Activated naive CD4-positive, alpha-beta T cell treated with anti-CD3 and anti-CD28 coated beads for 36 hours (primary cell): ENCODE measurements at regions not wholly inside any gene's neighbourhood (a gene's known extent, or its start where the extent isn't known, plus 50 kb on each side); places are given as distances from the start of the nearest gene placed in this dataset.

Experiments
- CTCF ChIA-PET: fragments of 350-600 bp; sonication (Branson Sonifier 250); formaldehyde crosslinking; loops from one replicate; lab custom pipeline; 2021; ENCODE audit warnings: antibody characterized with exemption; lab: Charles Lee
- DNase-seq: peaks from one replicate; pipeline ENCODE4 v3.0.0-alpha.2; 2020
- H3K27ac Mint-ChIP-seq: one replicate; pipeline ENCODE4 v1.8.0; 2021; ENCODE audit warnings: mild to moderate bottlenecking, mixed read lengths
- H3K27me3 Mint-ChIP-seq: one replicate; pipeline ENCODE4 v1.8.0; 2021; ENCODE audit warnings: low read depth, mixed read lengths
- H3K36me3 Mint-ChIP-seq: one replicate; pipeline ENCODE4 v1.8.0; 2021; ENCODE audit warnings: low read depth, mixed read lengths
- H3K4me1 Mint-ChIP-seq: one replicate; pipeline ENCODE4 v1.8.0; 2021; ENCODE audit warnings: low read depth, mixed read lengths
- H3K4me3 Mint-ChIP-seq: one replicate; pipeline ENCODE4 v1.8.0; 2021; ENCODE audit warnings: mild to moderate bottlenecking, moderate library complexity, mixed read lengths
- H3K9me3 Mint-ChIP-seq: one replicate; pipeline ENCODE4 v1.8.0; 2021; ENCODE audit warnings: mixed read lengths
- intact Hi-C: fragments of 100-400 bp; cut with micrococcal nuclease; formaldehyde crosslinking; loops from one replicate; pipeline ENCODE4 v1.15.1; 2023

DNA sequence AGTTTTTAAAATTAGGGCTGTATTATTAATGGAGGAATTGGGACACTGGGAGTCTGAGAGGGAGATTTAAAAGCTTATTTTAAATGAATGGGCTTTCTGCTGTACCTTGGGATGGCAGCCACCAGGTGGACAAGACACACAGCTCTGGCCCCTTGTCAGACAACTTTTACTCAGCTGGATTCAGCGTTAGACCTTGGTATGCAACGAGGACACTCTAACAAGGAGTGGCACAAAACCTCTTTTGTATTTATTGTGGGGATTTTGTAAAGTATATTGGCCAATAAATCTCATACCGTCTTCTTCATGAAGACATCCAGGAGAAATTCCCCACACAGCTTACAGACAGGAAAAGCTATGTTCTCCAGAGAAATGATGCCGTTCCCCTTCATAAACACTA is 105.7 kb downstream of the LCA5 start:
- H3K4me3 Mint-ChIP-seq: no peak overlapping the region
- CTCF ChIA-PET: no interaction called here
- no peak for DNase-seq
- intact Hi-C loops: no loop called here
- H3K4me1 Mint-ChIP-seq: no peaks in the 10 kb centered on the region
- H3K27ac Mint-ChIP-seq: no peak overlapping the region
- H3K36me3 Mint-ChIP-seq: no peaks in the 10 kb centered on the region
- peaks cover 3% of the 10 kb centered on the region for H3K27me3 Mint-ChIP-seq
- no peaks in the 10 kb centered on the region for H3K9me3 Mint-ChIP-seq

DNA sequence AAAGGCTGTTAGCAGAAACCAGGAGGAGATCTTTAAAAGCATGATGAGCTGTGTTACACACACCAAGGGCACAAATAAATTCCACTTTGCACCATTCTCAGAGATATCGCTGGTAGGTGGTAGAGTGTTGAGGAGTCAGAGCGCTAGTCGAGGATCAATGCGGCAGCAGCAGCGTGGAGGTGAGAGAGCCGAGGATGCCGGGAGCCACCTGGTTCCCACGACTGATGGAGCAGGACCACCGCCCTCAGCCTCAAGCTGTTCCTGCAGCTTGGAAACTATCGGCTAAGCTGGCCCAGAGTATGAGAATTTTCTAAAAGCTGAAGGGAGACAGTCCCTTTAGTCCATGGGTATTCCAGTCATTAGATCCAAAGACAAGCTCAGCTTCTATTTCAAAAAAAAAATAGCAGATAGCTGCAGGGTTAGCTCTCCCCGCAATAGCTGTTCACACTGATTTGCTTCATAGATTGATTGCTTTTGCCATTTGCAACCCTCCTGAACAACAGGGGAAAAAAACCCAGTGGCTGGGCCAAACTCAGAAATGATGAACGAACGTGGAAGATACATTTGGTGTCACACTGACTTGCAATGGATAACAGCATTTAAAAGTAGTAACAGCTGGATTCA is 106.2 kb downstream of the LCA5 start:
- no peaks in the 10 kb centered on the region for H3K4me1 Mint-ChIP-seq
- peaks cover 3% of the 10 kb centered on the region for H3K27me3 Mint-ChIP-seq
- no peak overlapping the region for H3K27ac Mint-ChIP-seq
- H3K9me3 Mint-ChIP-seq: no peaks in the 10 kb centered on the region
- no peak overlapping the region for H3K4me3 Mint-ChIP-seq
- CTCF ChIA-PET: no interaction called here
- H3K36me3 Mint-ChIP-seq: no peaks in the 10 kb centered on the region
- intact Hi-C loops: no loop called here
- DNase-seq: no peak

DNA sequence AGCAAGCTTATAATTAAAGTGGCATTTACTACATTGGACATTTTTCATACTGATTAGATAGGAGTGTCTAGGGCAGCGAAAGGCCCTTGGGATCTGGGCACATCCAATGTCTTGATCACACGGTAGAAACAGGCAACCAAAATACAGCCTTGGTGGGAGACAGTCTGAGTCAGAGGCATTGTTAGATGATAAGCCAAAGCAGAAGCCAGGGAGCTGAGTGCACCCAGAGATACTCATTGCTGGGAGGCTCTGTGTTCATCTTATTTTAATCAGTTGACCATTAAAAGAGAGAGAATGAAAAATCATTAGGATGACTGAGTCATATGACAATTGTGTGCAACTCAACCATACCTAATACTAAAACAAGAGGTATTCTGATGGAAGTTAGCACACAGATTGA is 109.5 kb downstream of the LCA5 start:
- Mint-ChIP-seq H3K9me3 (no peaks in the 10 kb centered on the region), H3K4me1 (no peaks in the 10 kb centered on the region), H3K27ac (no peak overlapping the region), H3K4me3 (no peak overlapping the region), H3K36me3 (no peaks in the 10 kb centered on the region), H3K27me3 (peaks cover 2% of the 10 kb centered on the region)
- CTCF ChIA-PET: interaction anchor here (0.6 kb wide), 1 partner anchor 352 kb away, joined by 3 read pairs; no protein-coding TSS in a partner anchor
- no peak for DNase-seq
- intact Hi-C loops: no loop called here

DNA sequence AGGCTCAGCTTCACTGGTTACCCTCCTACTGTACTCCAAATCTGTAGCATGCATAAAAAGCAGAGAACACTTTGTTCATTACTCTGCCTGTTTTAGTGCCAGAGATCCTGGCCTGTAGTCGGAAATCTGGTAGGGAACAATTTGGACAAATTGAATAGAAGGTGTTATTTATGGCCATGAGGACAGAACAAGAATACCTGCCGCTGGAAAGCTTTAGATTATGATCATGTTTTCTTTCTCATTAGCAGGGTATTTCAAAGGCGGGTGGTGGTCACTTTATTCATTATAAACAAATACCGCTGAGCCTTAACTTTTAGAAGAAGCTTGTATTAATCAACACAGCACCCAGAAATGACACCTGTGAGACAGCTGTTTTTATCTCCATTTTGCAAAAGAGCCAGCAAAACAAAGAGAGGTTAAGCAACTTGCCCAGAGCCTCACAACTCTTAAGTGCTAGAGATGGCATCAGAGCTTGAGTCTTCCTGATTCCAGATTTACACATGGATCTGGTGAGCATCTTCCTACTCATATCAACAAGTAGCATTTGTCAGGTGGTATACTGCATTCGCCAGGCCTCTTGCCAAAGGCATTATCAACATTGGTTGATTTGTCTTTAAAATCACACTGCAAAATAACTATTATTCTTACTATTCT is 110.5 kb downstream of the LCA5 start:
- DNase-seq: no peak
- no peaks in the 10 kb centered on the region for H3K9me3 Mint-ChIP-seq
- H3K27ac Mint-ChIP-seq: no peak overlapping the region
- H3K4me1 Mint-ChIP-seq: no peaks in the 10 kb centered on the region
- H3K4me3 Mint-ChIP-seq: no peak overlapping the region
- peaks cover 2% of the 10 kb centered on the region for H3K27me3 Mint-ChIP-seq
- intact Hi-C loops: no loop called here
- CTCF ChIA-PET: no interaction called here
- H3K36me3 Mint-ChIP-seq: no peaks in the 10 kb centered on the region

DNA sequence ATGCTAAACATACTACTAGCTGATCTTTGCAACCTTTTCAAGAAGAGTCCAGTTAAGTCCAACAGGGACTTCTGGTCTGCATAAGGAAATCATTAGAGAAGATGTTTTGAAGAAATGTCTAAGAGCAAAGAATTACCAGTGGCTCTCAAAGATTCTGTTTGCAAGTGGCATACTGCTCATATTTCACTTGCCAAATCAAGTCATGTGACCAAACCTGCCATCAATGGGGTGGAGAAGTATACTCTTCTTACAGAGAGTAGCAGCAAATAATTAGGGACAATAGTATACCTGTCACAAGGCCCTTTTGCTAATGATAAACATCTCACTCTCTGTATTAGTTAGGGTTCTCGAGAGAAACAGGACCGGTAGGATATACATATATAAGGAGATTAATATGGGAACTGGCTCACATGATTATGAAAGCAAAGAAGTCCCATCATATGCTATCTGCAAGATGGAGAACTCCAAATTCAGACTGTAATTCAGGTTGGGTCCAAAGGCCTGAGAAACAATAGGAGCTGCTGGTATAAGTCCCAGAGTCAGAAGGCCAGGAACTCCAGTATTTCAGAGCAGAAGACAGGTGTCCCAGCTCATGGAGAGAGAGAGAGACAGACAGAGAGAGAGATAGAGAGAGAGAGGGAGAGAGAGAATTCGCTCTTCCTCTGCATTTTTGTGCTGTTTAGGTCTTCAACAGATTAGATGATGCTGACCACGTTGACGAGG is 111.5 kb downstream of the LCA5 start:
- H3K27ac Mint-ChIP-seq: no peak overlapping the region
- intact Hi-C loops: no loop called here
- no peak overlapping the region for H3K4me3 Mint-ChIP-seq
- H3K27me3 Mint-ChIP-seq: peaks cover 2% of the 10 kb centered on the region
- H3K4me1 Mint-ChIP-seq: no peaks in the 10 kb centered on the region
- DNase-seq: no peak
- no peaks in the 10 kb centered on the region for H3K36me3 Mint-ChIP-seq
- CTCF ChIA-PET: interaction anchor here (0.5 kb wide), 1 partner anchor 135 kb away, joined by 3 read pairs; no protein-coding TSS in a partner anchor
- H3K9me3 Mint-ChIP-seq: no peaks in the 10 kb centered on the region

DNA sequence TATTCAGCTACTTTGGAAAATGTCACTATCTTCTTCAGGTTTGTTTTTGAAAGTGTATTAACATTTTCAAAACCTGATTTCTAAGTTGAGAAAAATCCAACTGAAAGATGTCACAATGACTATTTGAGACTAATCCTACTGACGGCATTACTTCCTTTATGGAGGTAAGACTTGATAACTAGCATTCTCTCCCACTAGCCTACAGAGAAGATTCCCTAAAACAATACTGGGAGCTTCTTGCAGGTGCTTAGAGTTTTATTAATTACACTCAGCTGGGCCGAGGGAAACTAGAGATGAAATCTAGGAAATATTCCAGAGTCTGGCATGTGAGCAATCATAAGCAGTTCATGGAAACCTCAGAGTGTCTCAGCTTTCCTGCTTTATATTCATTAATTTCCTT is 114.0 kb downstream of the LCA5 start:
- CTCF ChIA-PET: no interaction called here
- DNase-seq: no peak
- no peak overlapping the region for H3K4me3 Mint-ChIP-seq
- H3K36me3 Mint-ChIP-seq: no peaks in the 10 kb centered on the region
- H3K9me3 Mint-ChIP-seq: no peaks in the 10 kb centered on the region
- peaks cover 3% of the 10 kb centered on the region for H3K27me3 Mint-ChIP-seq
- no peak overlapping the region for H3K27ac Mint-ChIP-seq
- no peaks in the 10 kb centered on the region for H3K4me1 Mint-ChIP-seq
- intact Hi-C loops: no loop called here

DNA sequence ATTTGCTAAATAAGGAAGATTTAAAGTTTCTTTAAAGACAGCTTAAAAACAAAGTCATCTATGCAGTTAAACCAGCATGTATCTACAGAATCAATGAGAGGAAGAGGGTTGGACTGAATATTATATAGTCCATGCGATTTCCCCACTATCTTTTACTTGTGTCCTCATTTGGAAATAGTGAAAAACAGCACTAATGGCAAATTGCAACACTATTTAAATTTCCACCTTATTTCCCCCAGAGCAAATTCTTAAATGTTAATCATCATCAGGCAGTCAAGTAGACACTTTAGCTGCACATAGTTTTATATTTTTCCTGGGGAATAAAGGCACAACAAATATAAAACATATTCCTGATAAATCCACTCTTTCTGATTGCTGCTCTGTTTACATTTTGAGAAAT is 114.6 kb downstream of the LCA5 start:
- no peak overlapping the region for H3K27ac Mint-ChIP-seq
- DNase-seq: no peak
- no peaks in the 10 kb centered on the region for H3K36me3 Mint-ChIP-seq
- intact Hi-C loops: no loop called here
- CTCF ChIA-PET: no interaction called here
- H3K4me1 Mint-ChIP-seq: no peaks in the 10 kb centered on the region
- peaks cover 3% of the 10 kb centered on the region for H3K27me3 Mint-ChIP-seq
- no peaks in the 10 kb centered on the region for H3K9me3 Mint-ChIP-seq
- no peak overlapping the region for H3K4me3 Mint-ChIP-seq

DNA sequence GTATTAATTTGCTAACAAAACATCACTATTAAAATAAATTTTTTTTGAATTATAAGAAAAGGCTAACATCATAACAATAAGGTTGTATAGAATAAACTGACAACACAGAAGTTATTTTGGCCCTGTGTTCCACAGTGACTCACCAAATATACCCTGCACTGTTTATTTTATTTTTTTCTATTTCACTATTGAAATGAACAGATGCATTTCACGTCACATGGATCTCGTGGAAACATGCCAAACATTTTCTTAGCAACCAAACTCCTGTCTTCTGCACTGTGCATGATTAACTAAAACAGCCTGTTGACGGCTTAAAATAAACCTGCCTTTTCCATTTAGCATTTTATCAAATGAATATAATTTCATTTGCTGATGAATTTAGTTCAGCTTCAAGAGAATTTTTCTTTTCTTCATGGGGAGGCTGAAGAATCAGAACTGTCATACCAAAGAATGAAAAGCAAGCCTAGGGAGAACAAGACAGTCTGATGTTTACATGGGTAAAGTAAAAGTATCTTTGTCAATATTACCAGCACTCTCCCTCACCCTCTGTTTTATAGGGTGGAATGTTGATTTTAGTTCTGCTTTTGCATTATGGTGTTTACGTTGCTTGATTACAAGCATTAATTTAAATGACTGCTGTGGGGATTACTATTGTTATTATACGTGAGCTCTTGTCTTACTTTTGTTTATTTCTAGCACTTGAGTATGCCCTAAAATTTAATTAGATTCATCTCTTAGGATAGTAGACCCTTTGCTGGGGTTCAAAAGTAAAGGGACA is 115.3 kb downstream of the LCA5 start:
- Mint-ChIP-seq H3K27ac (no peak overlapping the region), H3K4me3 (no peak overlapping the region), H3K27me3 (peaks cover 3% of the 10 kb centered on the region), H3K9me3 (no peaks in the 10 kb centered on the region), H3K4me1 (no peaks in the 10 kb centered on the region), H3K36me3 (no peaks in the 10 kb centered on the region)
- intact Hi-C loops: no loop called here
- DNase-seq: no peak
- CTCF ChIA-PET: no interaction called here

DNA sequence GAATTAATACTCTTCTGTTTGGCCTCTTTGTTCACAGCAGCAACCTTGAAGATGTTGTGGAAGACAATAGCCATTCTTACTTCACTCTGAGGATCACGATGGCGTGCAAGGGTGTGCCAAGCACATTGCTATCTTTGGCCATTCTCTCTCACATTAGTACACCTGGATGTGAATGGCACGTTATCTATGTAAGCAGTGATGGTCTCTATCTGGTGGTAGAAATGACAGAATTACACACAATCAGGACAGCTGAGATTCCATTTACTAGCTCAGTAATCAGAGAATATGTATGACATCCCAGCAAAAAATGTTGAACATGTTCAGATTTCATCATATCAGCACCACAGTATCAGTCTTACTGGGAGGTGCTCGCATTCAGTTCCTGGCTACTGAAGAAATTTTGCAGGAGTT is 116.2 kb downstream of the LCA5 start:
- DNase-seq: no peak
- Mint-ChIP-seq H3K9me3 (no peaks in the 10 kb centered on the region), H3K27me3 (peaks cover 3% of the 10 kb centered on the region), H3K4me3 (no peak overlapping the region), H3K36me3 (no peaks in the 10 kb centered on the region), H3K27ac (no peak overlapping the region), H3K4me1 (no peaks in the 10 kb centered on the region)
- CTCF ChIA-PET: no interaction called here
- intact Hi-C loops: no loop called here

DNA sequence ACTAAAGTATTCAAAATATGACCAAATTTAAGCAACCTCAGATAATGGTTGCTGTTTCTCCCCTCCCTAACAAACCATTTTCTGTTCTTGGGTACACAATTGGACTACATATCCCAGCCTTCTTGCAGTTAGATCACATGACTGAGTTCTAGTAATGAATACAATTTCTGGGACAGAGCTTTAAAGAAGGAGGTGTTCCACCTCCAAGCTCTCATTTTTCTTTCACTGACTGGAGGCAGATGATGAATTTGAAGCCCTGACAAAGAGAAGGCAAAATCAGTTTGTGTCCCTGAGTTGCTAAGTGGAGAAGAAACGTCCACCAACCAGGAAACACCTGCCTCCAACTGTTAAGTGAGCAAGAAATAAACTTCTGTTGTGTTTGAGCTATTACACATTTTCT is 117.2 kb downstream of the LCA5 start:
- CTCF ChIA-PET: interaction anchor here (0.6 kb wide), 1 partner anchor 448 kb away, joined by 4 read pairs; no protein-coding TSS in a partner anchor
- Mint-ChIP-seq H3K9me3 (no peaks in the 10 kb centered on the region), H3K4me3 (no peak overlapping the region), H3K27me3 (peaks cover 1% of the 10 kb centered on the region), H3K4me1 (no peaks in the 10 kb centered on the region), H3K27ac (no peak overlapping the region), H3K36me3 (no peaks in the 10 kb centered on the region)
- no peak for DNase-seq
- intact Hi-C loops: no loop called here

DNA sequence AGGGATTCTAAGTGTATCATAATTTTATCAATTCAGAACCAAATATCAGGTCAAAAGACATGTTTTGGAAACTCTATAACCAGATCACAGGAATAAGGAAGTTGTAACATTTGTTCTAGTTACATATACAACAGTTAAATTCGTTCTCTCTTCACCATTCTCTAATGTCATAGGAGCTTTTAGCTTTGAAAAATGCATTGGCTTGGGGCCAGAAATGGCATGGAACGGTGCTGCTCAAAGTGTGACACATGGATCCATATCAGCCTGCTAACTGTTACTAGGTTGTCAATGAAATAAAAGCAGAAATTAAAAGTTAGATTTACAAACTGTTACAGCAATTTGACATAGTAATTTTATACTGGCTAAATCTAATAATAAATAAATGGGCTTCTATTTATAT is 120.3 kb downstream of the LCA5 start:
- Mint-ChIP-seq H3K27ac (no peak overlapping the region), H3K36me3 (no peaks in the 10 kb centered on the region), H3K27me3 (peaks cover 1% of the 10 kb centered on the region), H3K9me3 (no peaks in the 10 kb centered on the region), H3K4me3 (no peak overlapping the region), H3K4me1 (no peaks in the 10 kb centered on the region)
- DNase-seq: no peak
- CTCF ChIA-PET: no interaction called here
- intact Hi-C loops: no loop called here

DNA sequence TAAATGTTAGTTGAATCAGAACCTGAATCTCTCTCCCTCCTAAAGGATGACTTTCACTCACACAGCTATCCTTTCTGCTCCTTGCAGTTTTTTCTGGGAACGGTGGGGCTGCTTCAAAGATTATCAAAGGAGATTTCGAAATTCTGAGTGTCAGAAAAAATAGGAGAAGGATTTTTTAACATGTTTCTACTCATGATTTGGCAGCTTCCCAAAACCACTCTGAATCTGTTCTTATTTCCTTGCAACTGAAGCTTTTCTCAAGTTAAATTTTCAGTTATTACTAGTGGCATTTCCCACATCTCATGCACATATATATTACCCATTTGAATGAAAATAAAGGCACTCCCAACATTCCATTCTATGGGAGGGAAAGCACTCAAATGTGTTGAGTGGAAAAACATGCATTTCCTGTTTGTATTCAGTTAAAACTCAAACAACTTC is 123.6 kb downstream of the LCA5 start:
- Mint-ChIP-seq H3K27ac (no peak overlapping the region), H3K27me3 (no peaks in the 10 kb centered on the region), H3K9me3 (no peaks in the 10 kb centered on the region), H3K4me1 (no peaks in the 10 kb centered on the region), H3K4me3 (no peak overlapping the region), H3K36me3 (no peaks in the 10 kb centered on the region)
- CTCF ChIA-PET: interaction anchor here (1.9 kb wide), 1 partner anchor 9 kb away, joined by 4 read pairs; no protein-coding TSS in a partner anchor
- intact Hi-C loops: loop anchor here (2.0 kb wide), 1 partner anchor 39 kb away; no protein-coding TSS in a partner anchor
- no peak for DNase-seq
